OCI-LY7 (cell line): ENCODE measurements at regions not wholly inside any gene's neighbourhood (a gene's known extent, or its start where the extent isn't known, plus 50 kb on each side); places are given as distances from the start of the nearest gene placed in this dataset.

Experiments
- BruUV-seq: library from RNA; stranded (reverse); fragments of 400-500 nt; replicated peaks from 2 replicates; lab custom pipeline; 2021; lab: Mats Ljungman, UMichigan
- CTCF ChIA-PET: fragments of 300-600 bp; sonication (Branson Sonifier 250); formaldehyde crosslinking; loops from one replicate; lab custom pipeline; 2022; ENCODE audit warnings: antibody characterized with exemption; ENCODE audit not compliant: unreplicated experiment; lab: Charles Lee
- POLR2A ChIA-PET: fragments of 300-600 bp; sonication (Branson Sonifier 250); formaldehyde crosslinking; loops from one replicate; lab custom pipeline; 2022; ENCODE audit warnings: antibody characterized with exemption; lab: Charles Lee
- DNase-seq: peaks from one replicate; pipeline ENCODE4 v3.0.0-alpha.2; 2015; ENCODE audit warnings: low spot score
- H2AFZ ChIP-seq: fragments of 200-600 bp; sonication (generic), shearing (Covaris generic); 2 replicates; pipeline ENCODE4 v1.6.1; 2014; ENCODE audit warnings: mild to moderate bottlenecking, antibody characterized with exemption, low read length, moderate library complexity
- H3K27ac ChIP-seq: fragments of 200-600 bp; sonication (generic); 2 replicates; pipeline ENCODE4 v1.5.1; 2014; ENCODE audit warnings: mixed run types, low read depth, mild to moderate bottlenecking, moderate library complexity, low read length, inconsistent platforms; ENCODE audit not compliant: poor library complexity, severe bottlenecking
- H3K36me3 ChIP-seq: fragments of 200-600 bp; sonication (generic); 2 replicates; pipeline ENCODE4 v1.6.1; 2014; ENCODE audit warnings: mild to moderate bottlenecking, antibody characterized with exemption, low read length, moderate library complexity, mixed read lengths; ENCODE audit not compliant: insufficient read depth
- H3K4me1 ChIP-seq: fragments of 200-600 bp; sonication (generic); 2 replicates; pipeline ENCODE4 v1.5.1; 2014; ENCODE audit warnings: mild to moderate bottlenecking, low read length; ENCODE audit not compliant: insufficient read depth, poor library complexity, severe bottlenecking
- H3K4me2 ChIP-seq: fragments of 200-600 bp; sonication (generic); 2 replicates; pipeline ENCODE4 v1.6.1; 2014; ENCODE audit warnings: mild to moderate bottlenecking, low read length
- H3K4me3 ChIP-seq: fragments of 200-600 bp; sonication (generic); 2 replicates; pipeline ENCODE4 v1.5.1; 2014; ENCODE audit warnings: mild to moderate bottlenecking, low read depth, low read length; ENCODE audit not compliant: poor library complexity, severe bottlenecking
- H3K79me2 ChIP-seq: fragments of 200-600 bp; sonication (generic); 2 replicates; pipeline ENCODE4 v1.6.1; 2016; ENCODE audit warnings: low read depth, mild to moderate bottlenecking, low read length, moderate library complexity, mixed read lengths; ENCODE audit not compliant: insufficient read depth
- H3K9me2 ChIP-seq: fragments of 200-600 bp; sonication (generic); 2 replicates; pipeline ENCODE4 v1.6.1; 2016; ENCODE audit warnings: mild to moderate bottlenecking, low read length, mixed read lengths; ENCODE audit not compliant: insufficient read depth
- H3K9me3 ChIP-seq: fragments of 200-600 bp; sonication (generic); 2 replicates; pipeline ENCODE4 v1.6.1; 2014; ENCODE audit warnings: mild to moderate bottlenecking, mixed run types, low read length, mixed read lengths
- H4K20me1 ChIP-seq: fragments of 200-600 bp; sonication (generic); 2 replicates; pipeline ENCODE4 v1.6.1; 2014; ENCODE audit warnings: mild to moderate bottlenecking, antibody characterized with exemption, low read length, moderate library complexity, mixed read lengths; ENCODE audit not compliant: insufficient read depth
- EZH2phosphoT487 ChIP-seq: fragments of 200-600 bp; sonication (generic); IDR thresholded peaks from 2 replicates; pipeline ENCODE4 v1.6.1; 2018; ENCODE audit warnings: low read depth, borderline replicate concordance, mild to moderate bottlenecking, mixed run types, antibody characterized with exemption, low read length, moderate library complexity, mixed read lengths
- intact Hi-C: fragments of 100-400 bp; cut with micrococcal nuclease; formaldehyde crosslinking; loops from one replicate; pipeline ENCODE4 v1.10.0; 2022; ENCODE audit not compliant: unreplicated experiment
- TF ChIP-seq, protein P1 (sequence below): fragments of 200-600 bp; sonication (generic); conservative IDR thresholded peaks from 2 replicates; pipeline ENCODE4 v1.5.1; 2014; ENCODE audit warnings: mild to moderate bottlenecking, antibody characterized with exemption, low read length, moderate library complexity, mixed read lengths

GRCh38 chr18:30754846-30755245 is 287.7 kb downstream of the DSC3 start:
- CTCF ChIA-PET, result no interaction called here
- no peaks in the 10 kb centered on the region for H3K9me2 ChIP-seq
- H3K4me1 ChIP-seq, result no peaks in the 10 kb centered on the region
- H3K36me3 ChIP-seq, result no peaks in the 10 kb centered on the region
- H3K4me3 ChIP-seq, result no peak overlapping the region
- BruUV-seq, result no TSS peak
- H2AFZ ChIP-seq, result no peak overlapping the region
- no peaks in the 10 kb centered on the region for H3K79me2 ChIP-seq
- POLR2A ChIA-PET, result no interaction called here
- H3K9me3 ChIP-seq, result no peaks in the 10 kb centered on the region
- TF ChIP-seq, protein P1, sequence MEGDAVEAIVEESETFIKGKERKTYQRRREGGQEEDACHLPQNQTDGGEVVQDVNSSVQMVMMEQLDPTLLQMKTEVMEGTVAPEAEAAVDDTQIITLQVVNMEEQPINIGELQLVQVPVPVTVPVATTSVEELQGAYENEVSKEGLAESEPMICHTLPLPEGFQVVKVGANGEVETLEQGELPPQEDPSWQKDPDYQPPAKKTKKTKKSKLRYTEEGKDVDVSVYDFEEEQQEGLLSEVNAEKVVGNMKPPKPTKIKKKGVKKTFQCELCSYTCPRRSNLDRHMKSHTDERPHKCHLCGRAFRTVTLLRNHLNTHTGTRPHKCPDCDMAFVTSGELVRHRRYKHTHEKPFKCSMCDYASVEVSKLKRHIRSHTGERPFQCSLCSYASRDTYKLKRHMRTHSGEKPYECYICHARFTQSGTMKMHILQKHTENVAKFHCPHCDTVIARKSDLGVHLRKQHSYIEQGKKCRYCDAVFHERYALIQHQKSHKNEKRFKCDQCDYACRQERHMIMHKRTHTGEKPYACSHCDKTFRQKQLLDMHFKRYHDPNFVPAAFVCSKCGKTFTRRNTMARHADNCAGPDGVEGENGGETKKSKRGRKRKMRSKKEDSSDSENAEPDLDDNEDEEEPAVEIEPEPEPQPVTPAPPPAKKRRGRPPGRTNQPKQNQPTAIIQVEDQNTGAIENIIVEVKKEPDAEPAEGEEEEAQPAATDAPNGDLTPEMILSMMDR, result no peak
- TF ChIP-seq EZH2phosphoT487, result no peak
- H3K27ac ChIP-seq, result no peak overlapping the region
- no peak overlapping the region for H3K4me2 ChIP-seq
- intact Hi-C loops, result no loop called here
- no peaks in the 10 kb centered on the region for H4K20me1 ChIP-seq
- no peak for DNase-seq

DNA sequence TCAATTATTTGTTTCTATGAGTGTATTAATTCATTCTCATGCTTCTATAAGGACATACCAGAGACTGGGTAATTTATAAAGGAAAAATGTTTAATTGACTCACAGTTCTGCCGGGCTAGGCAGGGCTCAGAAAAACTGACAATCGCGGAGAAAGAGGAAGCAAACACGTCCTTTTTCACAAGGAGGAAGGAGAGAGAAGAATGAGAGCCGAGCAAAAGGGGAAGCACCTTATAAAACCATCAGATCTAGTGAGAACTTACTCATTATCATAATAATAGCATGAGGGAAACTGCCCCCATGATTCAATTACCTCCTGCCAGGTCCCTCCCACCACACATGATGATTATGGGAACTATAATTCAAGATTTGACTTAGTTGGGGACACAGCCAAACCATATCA is 294.0 kb downstream of the DSC3 start:
- H3K79me2 ChIP-seq, result no peaks in the 10 kb centered on the region
- no peaks in the 10 kb centered on the region for H3K9me2 ChIP-seq
- TF ChIP-seq, protein P1, result no peak
- TF ChIP-seq EZH2phosphoT487, result no peak
- no peak overlapping the region for H2AFZ ChIP-seq
- no peak overlapping the region for H3K4me2 ChIP-seq
- no peaks in the 10 kb centered on the region for H3K36me3 ChIP-seq
- no peak overlapping the region for H3K4me3 ChIP-seq
- no peak for DNase-seq
- no peaks in the 10 kb centered on the region for H3K4me1 ChIP-seq
- ChIA-PET CTCF (no interaction called here), POLR2A (no interaction called here)
- intact Hi-C loops, result no loop called here
- no peaks in the 10 kb centered on the region for H4K20me1 ChIP-seq
- no peaks in the 10 kb centered on the region for H3K9me3 ChIP-seq
- BruUV-seq, result no TSS peak
- no peak overlapping the region for H3K27ac ChIP-seq

DNA sequence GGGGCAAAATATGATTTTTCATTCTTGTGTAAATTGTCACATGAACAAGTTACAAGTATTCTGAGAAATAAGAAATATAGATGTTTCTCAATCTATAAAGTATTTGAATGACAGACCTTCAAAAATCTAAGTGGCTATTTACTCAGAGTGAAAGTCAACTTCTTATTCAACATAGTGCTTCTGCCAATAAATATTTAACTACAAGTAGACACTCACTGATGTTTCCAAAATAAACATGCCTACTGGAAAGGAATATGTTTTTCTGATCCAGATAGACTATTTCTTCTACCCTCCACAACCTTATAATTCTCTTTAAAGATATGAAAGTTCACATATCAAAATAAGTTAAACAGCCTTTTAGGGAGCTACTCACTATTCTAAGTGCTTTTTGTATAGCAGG is 296.3 kb downstream of the DSC3 start:
- intact Hi-C loops, result no loop called here
- no peaks in the 10 kb centered on the region for H3K4me1 ChIP-seq
- H4K20me1 ChIP-seq, result no peaks in the 10 kb centered on the region
- no TSS peak for BruUV-seq
- H3K9me3 ChIP-seq, result no peaks in the 10 kb centered on the region
- ChIA-PET POLR2A (no interaction called here), CTCF (no interaction called here)
- H2AFZ ChIP-seq, result no peak overlapping the region
- no peaks in the 10 kb centered on the region for H3K79me2 ChIP-seq
- H3K9me2 ChIP-seq, result no peaks in the 10 kb centered on the region
- TF ChIP-seq, protein P1, result no peak
- no peak for TF ChIP-seq EZH2phosphoT487
- no peak overlapping the region for H3K27ac ChIP-seq
- no peak for DNase-seq
- H3K4me2 ChIP-seq, result no peak overlapping the region
- no peaks in the 10 kb centered on the region for H3K36me3 ChIP-seq
- no peak overlapping the region for H3K4me3 ChIP-seq
